ENCODE measurements at regions not wholly inside any gene's neighbourhood (a gene's known extent, or its start where the extent isn't known, plus 50 kb on each side); places are given as distances from the start of the nearest gene placed in this dataset.

DNA sequence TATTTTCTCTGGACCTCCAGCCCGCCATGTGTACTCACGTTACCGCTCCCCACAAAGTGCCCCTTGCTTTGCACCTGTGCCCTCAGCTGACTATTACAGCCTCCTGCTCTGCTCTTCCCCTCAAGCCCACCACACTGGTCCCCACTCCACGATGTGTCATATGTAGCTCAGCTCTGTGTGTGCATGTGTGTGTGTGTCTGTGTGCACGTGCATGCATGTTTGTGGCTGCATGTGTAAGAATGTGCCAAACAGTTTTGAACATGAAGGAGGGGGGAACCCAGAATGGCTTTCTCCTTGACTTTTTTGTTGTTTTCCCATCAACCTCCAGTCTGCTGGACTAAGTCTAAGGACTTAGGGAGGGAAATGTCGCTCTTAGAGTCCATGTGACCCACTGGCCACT is 54.8 kb upstream of the BTRC start:
- DNase-seq: no peak

DNA sequence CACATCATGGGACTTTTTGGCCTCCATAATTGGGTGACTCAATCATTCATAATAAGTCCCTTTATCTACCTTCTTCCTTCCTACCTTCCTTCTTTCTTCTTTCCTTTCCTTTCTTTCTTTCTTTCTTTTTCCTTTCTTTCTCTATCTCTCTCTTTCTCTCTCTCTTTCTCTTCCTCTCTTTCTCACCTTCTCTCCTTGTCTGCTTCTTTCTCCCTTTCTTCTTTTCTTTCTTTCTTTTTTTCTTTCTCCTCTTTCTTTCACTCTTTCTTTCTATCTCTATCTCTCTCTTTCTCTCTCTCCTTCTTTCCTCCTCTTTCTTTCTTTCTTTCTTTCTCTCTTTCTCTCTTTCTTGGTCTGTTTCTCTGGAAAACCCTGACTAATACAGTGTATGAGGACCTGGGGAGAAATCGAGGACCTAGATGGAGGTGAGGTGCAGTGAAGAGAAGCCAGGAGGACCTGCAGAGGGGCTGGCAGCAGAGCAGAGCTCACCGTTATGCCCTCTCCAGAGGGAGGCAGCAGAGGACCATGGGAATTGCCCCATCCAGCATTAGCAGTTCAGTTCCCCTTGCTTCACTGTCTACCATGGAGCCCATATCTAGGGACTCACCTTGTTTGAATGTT is 52.7 kb upstream of the BTRC start:
- DNase-seq: peak; percentile 42

DNA sequence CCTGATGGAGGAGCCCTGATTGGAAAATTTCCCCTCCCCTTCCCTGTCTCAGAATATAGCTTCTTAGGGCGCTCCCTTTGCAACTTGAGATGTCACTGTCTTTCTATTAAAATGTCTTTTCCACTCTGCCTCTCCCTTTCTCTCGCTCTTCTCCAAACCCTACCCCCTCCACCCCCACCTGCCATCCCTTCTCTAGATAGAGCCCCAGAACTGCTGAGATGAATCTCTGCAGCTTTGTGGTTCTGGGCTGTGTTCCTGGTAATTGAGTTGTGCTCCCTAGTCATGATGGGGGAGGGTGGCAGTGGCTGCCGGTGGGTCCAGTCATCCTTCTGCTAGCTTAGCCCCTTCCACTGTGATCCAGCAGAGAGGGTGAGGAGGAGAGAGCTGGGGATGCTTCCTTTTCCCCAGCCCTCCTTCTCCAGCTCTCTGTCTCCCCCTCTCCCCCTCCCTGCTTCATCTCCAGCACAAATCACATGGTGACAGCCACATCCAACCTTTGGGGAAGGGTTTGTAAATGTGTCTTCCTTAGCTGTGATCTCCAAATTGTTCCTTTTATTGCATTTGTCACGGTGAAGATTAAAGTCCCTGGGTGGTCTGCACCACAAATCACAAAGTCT is 50.8 kb upstream of the BTRC start:
- DNase-seq: no peak

All from NCI-H748 treated with DMSO at 0.1 percent for 48 hours (cell line).